B cell (primary cell): ENCODE measurements at regions not wholly inside any gene's neighbourhood (a gene's known extent, or its start where the extent isn't known, plus 50 kb on each side); places are given as distances from the start of the nearest gene placed in this dataset.

Experiments used
- ATAC-seq: fragments of 200-7000 bp; cut with Tn5 transposase; one replicate; pipeline ENCODE4 v1.10.0; 2021; ENCODE audit warnings: low read depth, mild to moderate bottlenecking, moderate number of reproducible peaks, moderate library complexity
- CTCF ChIA-PET: fragments of 350-600 bp; sonication (Branson Sonifier 250); formaldehyde crosslinking; loops from one replicate; lab custom pipeline; 2021; ENCODE audit warnings: antibody characterized with exemption, inconsistent platforms; lab: Charles Lee
- POLR2A ChIA-PET: fragments of 350-600 bp; sonication (Branson Sonifier 250); formaldehyde crosslinking; loops from one replicate; lab custom pipeline; 2021; ENCODE audit warnings: antibody characterized with exemption; lab: Charles Lee
- DNase-seq: peaks from one replicate; pipeline ENCODE4 v3.0.0; 2013
- H2AFZ ChIP-seq: 2 replicates; pipeline ENCODE4 v1.6.1; 2012; ENCODE audit warnings: mild to moderate bottlenecking, low read depth, low read length; ENCODE audit not compliant: insufficient read depth, poor library complexity, severe bottlenecking
- H3K27ac ChIP-seq, 2 donors: 1 replicate in 1 of 2; 2 replicates in 1 of 2; pipeline ENCODE4 v1.5.1; 2012 to 2013; ENCODE audit warnings: low read length in 2 of 2, mild to moderate bottlenecking in 2 of 2, moderate library complexity in 1 of 2
- H3K27me3 ChIP-seq, 4 experiments: fragments of 200-600 bp in 1 of 4; sonication (generic) in 1 of 4; replicated peaks in 1 of 4; 1 replicate in 2 of 4; 2 replicates in 2 of 4; pipeline versions ENCODE4 v1.6.1 to v1.7.0; 2013 to 2016; ENCODE audit warnings: low read length in 3 of 4, mild to moderate bottlenecking in 2 of 4, mixed read lengths in 1 of 4, moderate library complexity in 1 of 4; ENCODE audit not compliant: insufficient read depth in 4 of 4, control insufficient read depth in 3 of 4; ENCODE audit errors: control extremely low read depth in 1 of 4
- H3K36me3 ChIP-seq, 2 experiments: replicated peaks in 1 of 2; 1 replicate in 1 of 2; 2 replicates in 1 of 2; pipeline versions ENCODE4 v1.6.1 to v1.7.1; 2013; ENCODE audit warnings: low read length in 1 of 2; ENCODE audit not compliant: insufficient read depth in 2 of 2, control insufficient read depth in 1 of 2; ENCODE audit errors: control extremely low read depth in 1 of 2, extremely low read depth in 1 of 2
- H3K4me1 ChIP-seq, 2 donors: fragments of 200-600 bp in 1 of 2; sonication (generic) in 1 of 2; 1 replicate in 1 of 2; 2 replicates in 1 of 2; pipeline versions ENCODE4 v1.5.1 to v1.6.1; 2013 to 2017; ENCODE audit warnings: low read length in 2 of 2; ENCODE audit not compliant: control insufficient read depth in 2 of 2, insufficient read depth in 2 of 2
- H3K4me2 ChIP-seq: replicated peaks from 2 replicates; pipeline ENCODE3; 2012; ENCODE audit warnings: mild to moderate bottlenecking, low read depth, low read length; ENCODE audit not compliant: poor library complexity, severe bottlenecking
- H3K4me3 ChIP-seq, 5 experiments: fragments of 200-600 bp in 1 of 5; sonication (generic) in 1 of 5; 1 replicate in 3 of 5; 2 replicates in 2 of 5; pipeline versions ENCODE4 v1.5.1 to v1.7.0; 2011 to 2016; ENCODE audit warnings: low read length in 4 of 5, mild to moderate bottlenecking in 4 of 5, low read depth in 2 of 5, control low read depth in 1 of 5, moderate library complexity in 1 of 5; ENCODE audit not compliant: insufficient read depth in 1 of 5; ENCODE audit errors: control extremely low read depth in 1 of 5, extremely low read depth in 1 of 5
- H3K79me2 ChIP-seq: fragments of 200-600 bp; sonication (generic); one replicate; pipeline ENCODE4 v1.6.0; 2016; ENCODE audit warnings: low read length; ENCODE audit not compliant: control insufficient read depth, insufficient read depth
- H3K9ac ChIP-seq: fragments of 200-600 bp; sonication (generic); 2 replicates; pipeline ENCODE4 v1.6.1; 2017; ENCODE audit warnings: mild to moderate bottlenecking, low read length, moderate library complexity
- H3K9me3 ChIP-seq, 3 donors: one replicate each; pipeline versions ENCODE4 v1.6.1 to v1.7.1; 2013; ENCODE audit warnings: low read length in 2 of 3; ENCODE audit not compliant: control insufficient read depth in 2 of 3, insufficient read depth in 1 of 3; ENCODE audit errors: control extremely low read depth in 1 of 3
- H4K20me1 ChIP-seq: 2 replicates; pipeline ENCODE4 v1.6.0; 2012; ENCODE audit warnings: mild to moderate bottlenecking, low read length; ENCODE audit not compliant: insufficient read depth, control insufficient read depth, poor library complexity, severe bottlenecking
- H3K27ac Mint-ChIP-seq: one replicate; pipeline ENCODE4 v1.8.0; 2021; ENCODE audit warnings: mixed read lengths
- H3K27me3 Mint-ChIP-seq: one replicate; pipeline ENCODE4 v1.8.0; 2021; ENCODE audit warnings: mixed read lengths
- H3K4me1 Mint-ChIP-seq: one replicate; pipeline ENCODE4 v1.8.0; 2021; ENCODE audit warnings: mixed read lengths
- H3K4me3 Mint-ChIP-seq: one replicate; pipeline ENCODE4 v1.8.0; 2021; ENCODE audit warnings: mixed read lengths
- H3K9me3 Mint-ChIP-seq: one replicate; pipeline ENCODE4 v1.8.0; 2022; ENCODE audit warnings: mixed read lengths; ENCODE audit not compliant: insufficient read depth
- EZH2 ChIP-seq: IDR thresholded peaks from 2 replicates; pipeline ENCODE4 v1.6.1; 2012; ENCODE audit warnings: borderline replicate concordance, low read depth, mild to moderate bottlenecking, moderate library complexity, low read length; ENCODE audit not compliant: insufficient read depth, poor library complexity, severe bottlenecking
- WGBS: methylation state at CpG from one replicate; pipeline ENCODE4 v1.1.5; 2013; ENCODE audit warnings: missing lambda C conversion rate; ENCODE audit not compliant: insufficient coverage; 5-methylcytosine and 5-hydroxymethylcytosine counted together
- intact Hi-C: fragments of 100-400 bp; cut with micrococcal nuclease; formaldehyde crosslinking; loops from one replicate; pipeline ENCODE4 v1.10.0; 2022
- TF ChIP-seq, protein P1 (sequence below): fragments of 200-600 bp; IDR thresholded peaks from one replicate; pipeline ENCODE4 v1.8.0; 2022; ENCODE audit warnings: antibody characterized with exemption, mild to moderate bottlenecking

DNA sequence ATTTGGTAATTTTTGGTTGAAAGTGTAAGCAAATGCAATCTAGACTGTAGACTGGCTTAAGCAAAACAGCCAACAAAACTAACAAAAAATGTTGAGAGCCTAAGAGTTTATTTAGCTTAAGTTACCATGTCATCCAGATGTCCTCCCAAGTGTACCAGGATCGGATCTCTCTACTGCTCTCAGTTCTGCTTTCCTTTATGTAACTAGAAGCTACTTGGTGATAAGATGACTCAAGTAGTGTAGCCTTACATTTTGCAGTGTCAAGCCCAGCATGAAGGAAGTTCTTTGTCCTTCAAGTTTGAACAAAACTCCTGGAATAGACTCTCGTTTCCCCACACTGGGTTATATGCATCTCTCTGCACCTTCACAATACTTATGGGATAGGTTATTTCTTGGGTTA is 1500.0 kb downstream of the STIM2 start:
- intact Hi-C loops = no loop called here
- no peak overlapping the region for H2AFZ ChIP-seq
- H3K9me3 ChIP-seq = no peaks in the 10 kb centered on the region

DNA sequence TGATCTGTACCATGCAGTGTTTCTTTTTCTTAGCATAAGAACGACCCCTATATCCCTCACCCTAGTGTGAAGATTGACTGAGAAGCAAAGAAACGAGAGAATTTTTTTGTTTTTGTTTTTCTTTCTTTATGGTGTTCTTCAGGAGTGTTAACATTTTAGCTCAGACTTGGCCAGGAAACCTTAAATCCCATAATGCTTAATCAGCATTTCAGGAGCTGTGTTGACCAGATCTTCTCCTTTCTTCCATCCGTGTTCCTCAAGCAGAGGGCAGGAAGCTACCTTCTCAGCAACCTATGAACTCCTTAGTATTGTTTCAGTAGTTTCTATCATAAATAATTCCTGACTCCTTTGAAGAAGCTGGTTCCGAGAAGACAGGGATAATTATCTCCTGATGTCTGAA is 1501.5 kb downstream of the STIM2 start:
- no CpG with 5 or more reads among the region's 4 CpGs for WGBS
- ChIA-PET POLR2A (no interaction called here), CTCF (no interaction called here)
- ATAC-seq = no peak
- H3K4me1 ChIP-seq = no peaks in the 10 kb centered on the region
- H4K20me1 ChIP-seq = no peaks in the 10 kb centered on the region
- no peaks in the 10 kb centered on the region for H3K27me3 Mint-ChIP-seq
- no peak for TF ChIP-seq EZH2
- TF ChIP-seq, protein P1, sequence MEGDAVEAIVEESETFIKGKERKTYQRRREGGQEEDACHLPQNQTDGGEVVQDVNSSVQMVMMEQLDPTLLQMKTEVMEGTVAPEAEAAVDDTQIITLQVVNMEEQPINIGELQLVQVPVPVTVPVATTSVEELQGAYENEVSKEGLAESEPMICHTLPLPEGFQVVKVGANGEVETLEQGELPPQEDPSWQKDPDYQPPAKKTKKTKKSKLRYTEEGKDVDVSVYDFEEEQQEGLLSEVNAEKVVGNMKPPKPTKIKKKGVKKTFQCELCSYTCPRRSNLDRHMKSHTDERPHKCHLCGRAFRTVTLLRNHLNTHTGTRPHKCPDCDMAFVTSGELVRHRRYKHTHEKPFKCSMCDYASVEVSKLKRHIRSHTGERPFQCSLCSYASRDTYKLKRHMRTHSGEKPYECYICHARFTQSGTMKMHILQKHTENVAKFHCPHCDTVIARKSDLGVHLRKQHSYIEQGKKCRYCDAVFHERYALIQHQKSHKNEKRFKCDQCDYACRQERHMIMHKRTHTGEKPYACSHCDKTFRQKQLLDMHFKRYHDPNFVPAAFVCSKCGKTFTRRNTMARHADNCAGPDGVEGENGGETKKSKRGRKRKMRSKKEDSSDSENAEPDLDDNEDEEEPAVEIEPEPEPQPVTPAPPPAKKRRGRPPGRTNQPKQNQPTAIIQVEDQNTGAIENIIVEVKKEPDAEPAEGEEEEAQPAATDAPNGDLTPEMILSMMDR = no peak
- no peak overlapping the region for H3K27ac Mint-ChIP-seq
- H3K9ac ChIP-seq = no peak overlapping the region
- H3K27me3 ChIP-seq = no peaks in the 10 kb centered on the region
- no peaks in the 10 kb centered on the region for H3K4me1 Mint-ChIP-seq
- peaks cover 6% of the 10 kb centered on the region for H3K9me3 Mint-ChIP-seq
- DNase-seq = no peak
- H2AFZ ChIP-seq = no peak overlapping the region
- H3K4me2 ChIP-seq = no peak overlapping the region
- intact Hi-C loops = no loop called here
- H3K4me3 ChIP-seq = no peak overlapping the region
- no peak overlapping the region for H3K27ac ChIP-seq
- H3K4me3 Mint-ChIP-seq = no peak overlapping the region
- no peaks in the 10 kb centered on the region for H3K79me2 ChIP-seq
- H3K36me3 ChIP-seq = no peaks in the 10 kb centered on the region
- no peaks in the 10 kb centered on the region for H3K9me3 ChIP-seq

More for the DNA sequence above, 1500.0 kb downstream of the STIM2 start:
- Mint-ChIP-seq H3K27ac (no peak overlapping the region), H3K27me3 (no peaks in the 10 kb centered on the region), H3K9me3 (peaks cover 6% of the 10 kb centered on the region), H3K4me1 (no peaks in the 10 kb centered on the region), H3K4me3 (no peak overlapping the region)
- Histone ChIP-seq H4K20me1 (no peaks in the 10 kb centered on the region), H3K4me3 (no peak overlapping the region), H3K4me2 (no peak overlapping the region), H3K27ac (no peak overlapping the region), H3K9ac (no peak overlapping the region), H3K79me2 (no peaks in the 10 kb centered on the region), H3K36me3 (no peaks in the 10 kb centered on the region), H3K4me1 (no peaks in the 10 kb centered on the region), H3K27me3 (no peaks in the 10 kb centered on the region)
- DNase-seq = no peak
- WGBS = no CpG with 5 or more reads among the region's 2 CpGs
- ChIA-PET CTCF (no interaction called here), POLR2A (no interaction called here)
- ATAC-seq = no peak
- no peak for TF ChIP-seq EZH2
- TF ChIP-seq, protein P1 = no peak
